ENCODE measurements at regions not wholly inside any gene's neighbourhood (a gene's known extent, or its start where the extent isn't known, plus 50 kb on each side); places are given as distances from the start of the nearest gene placed in this dataset.
"Not testable (repeated sequence)": the region's sequence is repeated elsewhere in the genome, so short reads cannot be mapped to it uniquely, and the experiment has no call there.

DNA sequence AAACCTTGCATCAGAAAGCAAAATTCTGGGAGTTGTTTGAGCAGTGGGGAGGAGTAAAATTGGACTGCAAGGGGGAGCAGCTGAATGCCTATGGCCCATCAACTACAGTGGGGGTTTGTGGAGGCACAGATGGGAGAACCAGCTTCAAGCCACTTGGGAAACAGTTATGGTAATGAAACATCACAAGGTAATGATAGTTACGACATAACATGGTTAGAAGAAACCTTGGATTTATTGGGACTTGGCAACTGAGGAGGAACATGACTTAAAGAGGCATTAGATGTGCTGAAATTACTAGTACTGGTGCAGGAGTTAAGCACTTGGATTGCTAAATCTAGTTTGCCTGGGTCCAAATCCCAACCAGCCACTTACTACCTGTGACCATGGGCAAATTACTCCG is 868.4 kb downstream of the KCNMA1 start:
- Histone ChIP-seq H3K4me1 (ENCODE audit: control insufficient read depth in 2 of 2, insufficient read depth in 2 of 2, low read length in 2 of 2) (no peaks in the 10 kb centered on the region), H3K79me2 (ENCODE audit: control insufficient read depth, insufficient read depth, low read length) (no peaks in the 10 kb centered on the region), H3K4me3 (ENCODE audit: control extremely low read depth in 1 of 5, extremely low read depth in 1 of 5, insufficient read depth in 1 of 5, low read depth in 2 of 5, low read length in 4 of 5) (no peak overlapping the region), H3K27ac (ENCODE audit: low read length in 2 of 2) (no peak overlapping the region), H3K9ac (ENCODE audit: low read length) (no peak overlapping the region), H3K9me3 (ENCODE audit: control extremely low read depth in 1 of 3, control insufficient read depth in 2 of 3, insufficient read depth in 1 of 3, low read length in 2 of 3) (no peaks in the 10 kb centered on the region), H3K36me3 (replicated peaks in 1 of 2; ENCODE audit: control extremely low read depth in 1 of 2, control insufficient read depth in 1 of 2, extremely low read depth in 1 of 2, insufficient read depth in 2 of 2, low read length in 1 of 2) (no peaks in the 10 kb centered on the region), H3K4me2 (replicated peaks; ENCODE audit: low read depth, low read length, poor library complexity, severe bottlenecking) (no peak overlapping the region), H2AFZ (ENCODE audit: insufficient read depth, low read depth, low read length, poor library complexity, severe bottlenecking) (no peak overlapping the region), H3K27me3 (replicated peaks in 1 of 4; ENCODE audit: control extremely low read depth in 1 of 4, control insufficient read depth in 3 of 4, insufficient read depth in 4 of 4, low read length in 3 of 4) (no peaks in the 10 kb centered on the region), H4K20me1 (ENCODE audit: control insufficient read depth, insufficient read depth, low read length, poor library complexity, severe bottlenecking) (no peaks in the 10 kb centered on the region)
- Mint-ChIP-seq H3K27me3 (no peaks in the 10 kb centered on the region), H3K4me1 (no peaks in the 10 kb centered on the region), H3K9me3 (ENCODE audit: insufficient read depth) (no peaks in the 10 kb centered on the region), H3K4me3 (no peak overlapping the region), H3K27ac (no peak overlapping the region)
- CTCF ChIA-PET = no interaction called here
- WGBS (ENCODE audit: insufficient coverage) = 60% methylated on average over 1 of the region's 2 CpGs
- POLR2A ChIA-PET = no interaction called here
- no peak for ATAC-seq (ENCODE audit: low read depth)
- DNase-seq = no peak
- intact Hi-C loops (cut with micrococcal nuclease) = no loop called here
- TF ChIP-seq, protein P1, sequence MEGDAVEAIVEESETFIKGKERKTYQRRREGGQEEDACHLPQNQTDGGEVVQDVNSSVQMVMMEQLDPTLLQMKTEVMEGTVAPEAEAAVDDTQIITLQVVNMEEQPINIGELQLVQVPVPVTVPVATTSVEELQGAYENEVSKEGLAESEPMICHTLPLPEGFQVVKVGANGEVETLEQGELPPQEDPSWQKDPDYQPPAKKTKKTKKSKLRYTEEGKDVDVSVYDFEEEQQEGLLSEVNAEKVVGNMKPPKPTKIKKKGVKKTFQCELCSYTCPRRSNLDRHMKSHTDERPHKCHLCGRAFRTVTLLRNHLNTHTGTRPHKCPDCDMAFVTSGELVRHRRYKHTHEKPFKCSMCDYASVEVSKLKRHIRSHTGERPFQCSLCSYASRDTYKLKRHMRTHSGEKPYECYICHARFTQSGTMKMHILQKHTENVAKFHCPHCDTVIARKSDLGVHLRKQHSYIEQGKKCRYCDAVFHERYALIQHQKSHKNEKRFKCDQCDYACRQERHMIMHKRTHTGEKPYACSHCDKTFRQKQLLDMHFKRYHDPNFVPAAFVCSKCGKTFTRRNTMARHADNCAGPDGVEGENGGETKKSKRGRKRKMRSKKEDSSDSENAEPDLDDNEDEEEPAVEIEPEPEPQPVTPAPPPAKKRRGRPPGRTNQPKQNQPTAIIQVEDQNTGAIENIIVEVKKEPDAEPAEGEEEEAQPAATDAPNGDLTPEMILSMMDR (IDR thresholded peaks at IDR 0.05) = no peak
- TF ChIP-seq EZH2 (IDR thresholded peaks at IDR 0.05; ENCODE audit: borderline replicate concordance, insufficient read depth, low read depth, low read length, poor library complexity, severe bottlenecking) = no peak

DNA sequence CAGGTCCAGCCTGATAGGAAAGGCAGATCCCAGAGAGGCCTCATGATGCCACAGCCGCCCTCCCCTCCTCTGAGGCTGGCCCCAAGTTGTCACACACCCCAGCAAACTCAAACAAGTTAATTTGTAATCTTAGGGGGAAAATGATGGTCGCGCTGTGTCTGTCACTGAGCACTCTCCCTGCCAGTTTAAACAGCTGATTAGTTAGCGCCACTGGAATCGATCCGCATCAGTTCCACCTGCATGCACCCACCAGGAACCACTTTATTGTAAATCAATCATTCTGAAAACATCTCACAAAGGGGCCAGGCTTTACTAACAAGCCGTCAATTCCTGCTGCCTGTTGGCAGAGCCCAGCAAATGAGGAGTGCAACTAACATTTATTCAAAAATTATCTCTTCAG is 870.9 kb downstream of the KCNMA1 start:
- Mint-ChIP-seq H3K9me3 (ENCODE audit: insufficient read depth) (no peaks in the 10 kb centered on the region), H3K27me3 (no peaks in the 10 kb centered on the region), H3K27ac (no peak overlapping the region), H3K4me3 (no peak overlapping the region), H3K4me1 (no peaks in the 10 kb centered on the region)
- H3K4me1 ChIP-seq (ENCODE audit: control insufficient read depth in 2 of 2, insufficient read depth in 2 of 2, low read length in 2 of 2) = no peaks in the 10 kb centered on the region
- H3K4me2 ChIP-seq (replicated peaks; ENCODE audit: low read depth, low read length, poor library complexity, severe bottlenecking) = no peak overlapping the region
- DNase-seq (no peak), ATAC-seq (ENCODE audit: low read depth) (no peak)
- H4K20me1 ChIP-seq (ENCODE audit: control insufficient read depth, insufficient read depth, low read length, poor library complexity, severe bottlenecking) = no peaks in the 10 kb centered on the region
- no peak overlapping the region for H3K27ac ChIP-seq (ENCODE audit: low read length in 2 of 2)
- H3K36me3 ChIP-seq (replicated peaks in 1 of 2; ENCODE audit: control extremely low read depth in 1 of 2, control insufficient read depth in 1 of 2, extremely low read depth in 1 of 2, insufficient read depth in 2 of 2, low read length in 1 of 2) = no peaks in the 10 kb centered on the region
- intact Hi-C loops (cut with micrococcal nuclease) = no loop called here
- 89% methylated on average over 6 of the region's 7 CpGs for WGBS (ENCODE audit: insufficient coverage)
- no peak overlapping the region for H2AFZ ChIP-seq (ENCODE audit: insufficient read depth, low read depth, low read length, poor library complexity, severe bottlenecking)
- ChIA-PET CTCF (no interaction called here), POLR2A (no interaction called here)
- H3K27me3 ChIP-seq (replicated peaks in 1 of 4; ENCODE audit: control extremely low read depth in 1 of 4, control insufficient read depth in 3 of 4, insufficient read depth in 4 of 4, low read length in 3 of 4) = no peaks in the 10 kb centered on the region
- no peak overlapping the region for H3K4me3 ChIP-seq (ENCODE audit: control extremely low read depth in 1 of 5, extremely low read depth in 1 of 5, insufficient read depth in 1 of 5, low read depth in 2 of 5, low read length in 4 of 5)
- TF ChIP-seq, protein P1 (IDR thresholded peaks at IDR 0.05) = no peak
- no peak for TF ChIP-seq EZH2 (IDR thresholded peaks at IDR 0.05; ENCODE audit: borderline replicate concordance, insufficient read depth, low read depth, low read length, poor library complexity, severe bottlenecking)
- no peak overlapping the region for H3K9ac ChIP-seq (ENCODE audit: low read length)
- no peaks in the 10 kb centered on the region for H3K79me2 ChIP-seq (ENCODE audit: control insufficient read depth, insufficient read depth, low read length)
- H3K9me3 ChIP-seq (ENCODE audit: control extremely low read depth in 1 of 3, control insufficient read depth in 2 of 3, insufficient read depth in 1 of 3, low read length in 2 of 3) = no peaks in the 10 kb centered on the region

DNA sequence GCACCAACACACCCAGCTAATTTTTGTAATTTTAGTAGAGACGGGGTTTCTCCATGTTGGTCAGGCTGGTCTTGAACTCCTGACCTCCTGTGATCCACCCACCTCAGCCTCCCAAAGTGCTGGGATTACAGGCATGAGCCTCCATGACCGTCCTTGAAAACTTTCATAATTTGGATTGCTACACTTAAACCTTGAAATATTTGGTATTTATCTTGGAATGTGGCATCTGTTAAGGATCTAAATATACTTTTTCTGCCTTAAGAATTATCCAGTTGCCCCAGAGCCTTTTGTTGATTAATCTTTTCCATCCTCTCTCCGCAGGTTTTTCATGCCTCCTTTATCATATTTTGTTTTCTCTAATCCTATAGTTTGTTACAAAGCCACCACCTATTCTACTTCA is 872.7 kb downstream of the KCNMA1 start:
- H3K9me3 ChIP-seq (ENCODE audit: control extremely low read depth in 1 of 3, control insufficient read depth in 2 of 3, insufficient read depth in 1 of 3, low read length in 2 of 3); H3K79me2 ChIP-seq (ENCODE audit: control insufficient read depth, insufficient read depth, low read length); H3K27me3 Mint-ChIP-seq; CTCF ChIA-PET; H3K4me2 ChIP-seq (replicated peaks; ENCODE audit: low read depth, low read length, poor library complexity, severe bottlenecking); DNase-seq; intact Hi-C loops (cut with micrococcal nuclease); H3K27ac ChIP-seq (ENCODE audit: low read length in 2 of 2); H3K9me3 Mint-ChIP-seq (ENCODE audit: insufficient read depth); H3K27ac Mint-ChIP-seq; ATAC-seq (ENCODE audit: low read depth); H3K4me1 ChIP-seq (ENCODE audit: control insufficient read depth in 2 of 2, insufficient read depth in 2 of 2, low read length in 2 of 2); H3K4me3 Mint-ChIP-seq; POLR2A ChIA-PET; H3K27me3 ChIP-seq (replicated peaks in 1 of 4; ENCODE audit: control extremely low read depth in 1 of 4, control insufficient read depth in 3 of 4, insufficient read depth in 4 of 4, low read length in 3 of 4); H3K4me3 ChIP-seq (ENCODE audit: control extremely low read depth in 1 of 5, extremely low read depth in 1 of 5, insufficient read depth in 1 of 5, low read depth in 2 of 5, low read length in 4 of 5); H4K20me1 ChIP-seq (ENCODE audit: control insufficient read depth, insufficient read depth, low read length, poor library complexity, severe bottlenecking); H3K9ac ChIP-seq (ENCODE audit: low read length); H3K4me1 Mint-ChIP-seq; H3K36me3 ChIP-seq (replicated peaks in 1 of 2; ENCODE audit: control extremely low read depth in 1 of 2, control insufficient read depth in 1 of 2, extremely low read depth in 1 of 2, insufficient read depth in 2 of 2, low read length in 1 of 2); H2AFZ ChIP-seq (ENCODE audit: insufficient read depth, low read depth, low read length, poor library complexity, severe bottlenecking): not testable (repeated sequence)
- no CpG with 5 or more reads among the region's 3 CpGs for WGBS (ENCODE audit: insufficient coverage)

Measured in B cell (primary cell).